NCI-H526 treated with DMSO at 0.1 percent for 48 hours (cell line): ENCODE measurements at regions not wholly inside any gene's neighbourhood (a gene's known extent, or its start where the extent isn't known, plus 50 kb on each side); places are given as distances from the start of the nearest gene placed in this dataset.

Source experiments
- DNase-seq: peaks from one replicate; lab custom pipeline; 2025; lab: John Stamatoyannopoulos, UW

DNA sequence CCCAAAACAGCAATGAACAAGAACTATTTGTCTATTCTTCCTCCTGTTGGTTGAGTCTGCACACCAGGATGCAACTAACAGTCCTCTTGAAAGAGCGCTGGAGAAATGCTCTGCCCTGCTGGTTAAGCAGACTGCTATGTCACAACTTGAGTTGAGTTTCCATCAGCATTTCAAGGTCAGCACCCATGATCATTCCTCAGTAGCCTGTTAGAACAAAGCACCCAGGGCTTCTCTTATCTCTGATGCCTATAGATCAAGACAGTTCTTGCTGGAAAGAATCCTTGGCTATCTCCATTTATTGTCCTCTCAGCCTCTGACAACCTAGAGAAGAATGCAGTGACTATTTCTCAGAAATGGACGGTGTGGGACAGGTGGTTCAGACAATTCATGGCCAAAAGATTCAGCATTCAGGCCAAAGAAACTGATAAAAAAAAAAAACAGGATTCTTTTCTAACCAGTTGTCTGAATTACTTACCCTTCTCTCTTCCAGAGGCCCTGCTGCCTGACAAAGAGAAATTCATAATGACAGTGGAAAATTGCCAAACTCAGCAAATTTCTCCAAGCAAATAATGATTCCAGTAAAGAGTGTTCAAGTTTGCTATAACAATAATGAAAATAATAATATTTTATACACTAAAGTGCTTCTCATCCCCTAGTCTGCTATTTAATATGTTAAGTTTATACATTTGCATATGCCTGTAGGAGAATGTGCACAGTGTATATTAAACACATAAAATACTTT is 306.7 kb downstream of the EMP1 start:
- DNase-seq = no peak

DNA sequence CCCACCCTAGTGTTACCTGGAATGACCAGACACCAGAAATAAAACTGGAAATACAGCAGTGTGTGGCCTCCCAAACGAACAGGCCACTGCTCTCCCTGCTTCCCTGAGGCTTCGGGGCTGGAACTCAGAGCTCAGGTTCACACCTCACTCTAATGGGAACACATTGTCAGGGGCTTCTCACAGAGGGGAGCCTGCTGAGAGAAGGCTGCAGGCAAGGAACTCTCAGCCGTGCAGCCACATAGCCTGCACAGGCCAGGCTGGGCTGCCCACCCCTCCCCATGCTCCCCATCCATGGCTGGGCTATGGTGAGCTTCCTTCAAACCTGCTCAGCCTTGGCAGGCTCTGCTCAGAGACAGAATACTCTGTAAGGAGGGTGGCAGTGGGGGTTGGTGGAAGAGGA is 302.5 kb downstream of the EMP1 start:
- no peak for DNase-seq

DNA sequence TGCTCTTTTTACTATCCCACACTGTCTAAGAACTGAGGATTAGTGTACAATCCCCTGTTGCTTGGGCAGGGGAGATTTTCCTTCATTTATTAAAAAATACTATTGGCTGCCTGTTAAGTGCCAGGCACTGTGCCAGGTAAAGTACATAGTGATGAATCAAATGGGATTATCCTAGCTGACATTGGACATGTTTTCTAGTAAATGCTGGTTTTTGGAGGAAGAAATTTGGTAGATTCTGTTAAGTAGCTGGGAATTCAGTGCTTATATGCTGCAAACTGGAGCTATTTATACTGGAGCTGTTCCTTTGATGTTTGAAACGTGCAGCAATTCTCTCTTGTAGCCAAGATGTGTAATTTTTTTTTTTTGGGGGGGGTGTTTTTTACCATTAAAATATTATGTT is 299.6 kb downstream of the EMP1 start:
- no peak for DNase-seq

DNA sequence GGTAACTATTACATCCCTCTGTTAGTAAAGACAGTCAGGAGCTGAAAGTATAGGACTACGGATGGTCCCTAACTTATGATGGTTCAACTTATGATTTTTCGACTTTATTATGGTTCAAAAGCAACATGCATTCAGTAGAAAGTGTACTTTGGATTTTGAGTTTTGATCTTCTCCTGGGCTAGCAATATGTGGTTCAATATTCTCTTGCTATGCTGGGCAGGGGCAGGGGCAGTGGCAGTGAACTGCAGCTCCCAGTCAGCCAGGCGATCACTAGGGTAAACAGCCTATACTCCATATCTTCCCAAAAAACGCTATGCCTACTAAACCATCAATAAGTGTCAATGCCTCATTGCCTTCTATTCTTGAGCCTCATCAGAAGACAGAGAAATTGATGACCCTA is 292.7 kb downstream of the EMP1 start:
- no peak for DNase-seq

DNA sequence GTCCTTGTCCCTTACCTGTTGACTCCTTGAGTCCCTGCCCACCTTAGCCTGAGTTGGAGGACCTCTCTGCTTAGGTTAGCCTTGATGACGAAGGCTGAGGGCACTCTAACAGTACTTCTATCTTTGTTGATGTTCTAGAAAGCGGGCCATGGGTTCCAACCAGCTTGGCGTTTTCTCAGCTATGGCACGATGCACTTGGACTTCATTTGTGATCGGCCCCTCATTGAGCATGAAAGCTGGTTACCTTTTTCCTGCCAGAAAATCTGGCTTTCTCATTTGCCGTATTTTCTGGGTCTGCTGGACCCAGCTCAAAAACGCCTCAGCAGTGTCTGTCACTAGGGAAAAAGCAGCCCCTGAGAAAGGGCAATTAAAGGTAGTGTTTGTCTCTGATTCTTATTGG is 290.8 kb downstream of the EMP1 start:
- DNase-seq = no peak

DNA sequence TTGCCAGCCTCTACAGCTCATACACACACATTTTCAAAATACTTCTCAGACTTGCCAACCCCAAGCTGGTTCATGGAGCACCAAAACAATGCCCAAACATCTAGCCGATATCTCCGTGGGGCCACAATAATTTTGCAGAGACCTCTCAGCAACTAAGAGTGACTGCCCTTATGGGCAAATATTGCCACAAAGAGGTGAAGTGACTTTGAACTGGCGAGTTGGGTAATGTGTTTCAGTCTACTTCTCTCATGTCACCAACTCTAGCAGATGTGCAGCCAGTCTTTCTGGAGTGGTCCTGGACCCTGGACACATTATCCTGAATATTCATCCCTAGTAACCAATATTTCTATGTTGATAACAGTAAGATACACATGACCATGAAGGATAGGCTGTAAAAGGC is 290.3 kb downstream of the EMP1 start:
- DNase-seq = no peak

DNA sequence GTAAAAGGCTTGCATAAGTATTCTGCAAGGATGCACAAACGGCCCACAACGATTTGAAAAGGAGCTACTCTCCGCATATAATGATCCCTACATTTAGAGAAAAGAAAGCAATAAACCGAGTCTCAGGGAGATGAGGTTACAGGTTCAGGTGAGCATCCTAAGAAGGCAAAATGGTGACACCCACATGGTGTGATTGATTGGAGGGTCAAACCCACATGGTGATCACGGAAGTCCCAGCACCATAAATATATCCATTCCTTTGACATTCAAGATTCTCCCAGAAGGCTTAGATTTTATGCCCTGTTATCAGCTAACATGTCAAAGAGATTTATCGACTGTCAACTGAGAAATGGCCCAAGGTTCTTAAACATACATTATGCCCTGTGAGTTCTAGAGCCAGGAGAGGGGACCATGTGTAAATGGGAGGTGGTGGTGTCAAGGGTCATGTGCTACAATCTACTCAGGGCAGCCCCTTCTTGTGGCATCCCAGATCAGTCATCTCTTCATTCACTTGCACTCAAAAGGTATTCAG is 282.2 kb downstream of the EMP1 start:
- no peak for DNase-seq

DNA sequence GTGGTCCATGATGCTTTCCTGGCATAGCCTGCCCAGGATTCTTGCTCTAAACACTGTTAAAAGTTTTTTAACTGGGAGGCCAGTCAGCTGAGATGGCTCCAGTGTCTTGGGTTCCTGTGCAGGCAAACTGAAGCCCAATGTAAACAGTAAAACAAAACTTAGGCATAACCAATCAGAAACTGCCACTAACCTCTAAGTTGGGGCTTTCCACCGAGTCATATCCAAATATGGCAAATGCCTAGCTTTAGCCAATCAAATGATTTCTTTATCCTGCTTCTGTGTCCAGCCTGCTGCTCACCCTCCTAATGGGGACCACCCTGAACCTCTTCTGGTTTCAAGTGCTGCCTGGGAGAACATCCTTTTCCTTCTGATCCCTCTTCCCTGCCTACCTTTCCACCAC is 277.9 kb downstream of the EMP1 start:
- no peak for DNase-seq

DNA sequence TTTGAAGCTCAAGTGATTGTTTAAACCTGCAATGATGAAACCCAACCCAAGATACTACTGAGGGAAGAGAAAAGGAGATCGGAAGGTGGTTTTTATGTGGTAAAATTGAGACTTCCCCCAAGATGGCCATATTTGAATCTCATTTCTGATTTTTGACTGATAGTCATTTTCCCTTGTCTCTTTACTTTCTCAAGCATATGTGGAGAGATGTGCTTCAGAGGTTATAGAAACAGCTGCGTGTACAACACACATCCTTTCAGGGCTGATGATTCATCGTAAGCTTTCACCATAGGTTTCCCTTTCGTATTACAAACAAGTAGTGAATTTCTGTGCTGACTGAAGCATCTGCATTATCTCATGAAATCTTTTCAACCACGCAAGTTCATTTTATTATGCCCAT is 276.2 kb downstream of the EMP1 start:
- DNase-seq = no peak

DNA sequence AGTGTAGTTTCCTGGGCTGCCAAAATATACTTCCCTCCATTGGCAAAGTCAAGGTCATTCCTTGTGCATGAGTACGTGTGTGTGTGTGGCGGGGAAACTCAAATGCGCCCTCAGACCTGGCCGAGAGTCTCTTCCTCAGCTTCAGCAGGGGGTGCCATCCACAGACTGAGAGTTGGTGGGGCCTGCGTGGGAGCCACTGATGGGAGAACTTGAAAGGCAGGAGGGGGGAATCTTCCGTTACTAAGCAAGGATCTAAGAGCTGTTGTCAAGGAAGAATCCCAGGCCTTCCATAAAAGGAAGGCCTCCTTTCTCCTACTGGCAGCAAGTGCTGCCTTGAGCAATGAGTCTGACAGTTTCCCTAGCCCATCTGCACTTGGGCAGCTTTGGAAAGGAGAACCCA is 274.9 kb downstream of the EMP1 start:
- DNase-seq = no peak

DNA sequence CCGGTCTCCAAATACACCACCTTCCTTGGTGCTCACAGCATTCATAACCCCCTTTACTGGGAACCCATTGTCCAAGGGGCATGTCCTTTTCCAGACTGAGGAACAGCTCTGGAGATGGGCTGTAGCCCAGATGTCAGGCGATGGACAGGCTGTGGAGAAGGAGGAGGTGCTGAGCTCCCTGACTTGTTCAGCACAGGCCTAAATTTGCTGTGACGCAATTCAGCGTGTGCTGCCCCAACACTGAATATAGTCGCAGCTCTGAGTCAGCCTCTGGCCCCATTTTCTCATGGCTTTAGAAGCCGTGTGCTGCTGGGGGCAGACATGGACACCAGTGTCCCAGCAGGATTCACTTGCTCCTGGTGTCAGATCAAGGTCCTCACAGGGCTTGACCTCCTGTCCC is 269.1 kb downstream of the EMP1 start:
- DNase-seq = no peak

DNA sequence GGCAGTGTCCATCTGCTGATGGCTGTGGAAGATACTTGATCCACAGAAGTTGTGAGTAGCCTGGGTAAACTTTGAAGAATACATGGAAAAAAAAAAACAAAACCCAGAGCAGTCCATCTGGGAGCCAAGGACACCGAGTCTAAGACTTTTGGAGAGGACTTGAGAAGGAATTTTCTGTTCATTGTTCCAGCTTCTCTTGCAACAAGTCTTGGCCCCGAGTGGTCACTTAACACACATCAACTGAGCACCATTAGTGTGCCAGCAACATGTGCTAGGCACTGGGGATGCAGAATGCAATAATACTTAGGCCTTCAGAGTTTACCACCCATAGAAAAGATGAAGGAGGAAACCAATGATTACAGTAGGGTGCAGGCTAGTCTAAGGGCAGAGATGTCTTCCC is 266.7 kb downstream of the EMP1 start:
- DNase-seq = no peak

DNA sequence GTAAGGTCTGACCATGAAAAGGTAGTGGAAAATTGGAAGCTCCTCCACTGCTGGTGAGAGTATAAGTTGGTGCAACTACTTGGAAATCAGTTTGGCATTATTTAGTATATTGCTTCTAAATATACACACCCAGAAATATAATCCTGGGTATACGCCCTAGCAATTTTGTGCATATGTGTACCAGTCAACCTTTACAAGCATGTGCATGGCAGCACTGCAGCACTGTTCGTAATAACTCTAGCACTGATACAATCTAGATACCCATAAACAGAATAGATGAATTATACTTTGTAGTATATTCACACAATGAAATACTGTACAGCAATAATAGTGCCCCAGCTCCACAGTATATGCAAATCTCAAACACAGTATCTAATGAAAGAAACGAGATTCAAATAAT is 265.9 kb downstream of the EMP1 start:
- DNase-seq = no peak

DNA sequence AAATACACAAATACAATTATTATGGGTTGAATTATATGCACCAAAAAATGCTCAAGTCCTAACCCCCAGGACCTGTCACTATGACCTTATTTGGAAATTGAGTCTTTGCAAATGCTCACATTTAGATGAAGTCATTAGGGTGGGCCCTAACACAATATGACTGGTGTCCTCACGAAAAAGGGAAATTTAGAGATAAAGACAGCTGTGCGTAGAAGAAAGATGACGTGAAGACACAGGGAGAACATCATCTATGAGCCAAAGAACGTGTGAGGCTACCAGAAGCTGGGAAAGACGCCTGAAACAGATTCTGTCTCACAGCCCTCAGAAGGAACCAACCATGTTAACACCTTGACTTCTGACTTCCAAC is 259.2 kb downstream of the EMP1 start:
- DNase-seq = no peak

DNA sequence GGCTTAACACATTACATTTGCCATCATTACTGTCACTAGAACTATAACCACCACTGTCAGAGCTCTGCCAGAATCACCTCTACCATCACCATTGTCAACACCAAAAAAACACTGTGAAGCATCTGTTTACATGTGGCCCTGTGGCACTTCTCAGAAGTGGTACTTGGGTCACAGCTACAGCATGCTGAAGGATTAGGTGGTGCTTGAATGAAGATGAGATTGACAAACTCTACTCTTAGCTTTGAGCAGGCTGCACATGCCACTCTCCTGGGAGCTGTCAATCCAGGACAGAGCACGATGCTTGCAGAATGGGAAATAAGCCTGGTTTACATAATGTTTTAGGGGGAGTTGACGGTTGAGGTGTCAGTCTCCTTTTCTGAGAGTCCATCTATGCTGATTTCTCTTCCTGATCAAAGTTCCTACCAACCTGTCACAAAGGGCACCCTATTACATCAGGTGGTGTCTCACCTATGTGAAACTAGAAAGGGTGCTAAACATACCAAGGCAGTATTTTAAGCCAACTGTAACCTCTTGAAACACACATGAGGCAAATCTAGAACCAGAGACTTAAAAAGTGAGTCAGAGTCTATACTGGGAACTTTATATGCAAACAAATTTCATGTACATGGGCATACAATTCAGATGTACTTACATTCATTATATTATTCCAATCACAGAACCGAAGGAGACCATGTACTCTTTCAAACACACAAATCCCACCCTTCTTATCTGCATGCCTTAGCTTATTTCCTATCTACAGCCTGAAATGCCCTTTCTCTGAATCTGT is 258.7 kb downstream of the EMP1 start:
- DNase-seq = no peak

DNA sequence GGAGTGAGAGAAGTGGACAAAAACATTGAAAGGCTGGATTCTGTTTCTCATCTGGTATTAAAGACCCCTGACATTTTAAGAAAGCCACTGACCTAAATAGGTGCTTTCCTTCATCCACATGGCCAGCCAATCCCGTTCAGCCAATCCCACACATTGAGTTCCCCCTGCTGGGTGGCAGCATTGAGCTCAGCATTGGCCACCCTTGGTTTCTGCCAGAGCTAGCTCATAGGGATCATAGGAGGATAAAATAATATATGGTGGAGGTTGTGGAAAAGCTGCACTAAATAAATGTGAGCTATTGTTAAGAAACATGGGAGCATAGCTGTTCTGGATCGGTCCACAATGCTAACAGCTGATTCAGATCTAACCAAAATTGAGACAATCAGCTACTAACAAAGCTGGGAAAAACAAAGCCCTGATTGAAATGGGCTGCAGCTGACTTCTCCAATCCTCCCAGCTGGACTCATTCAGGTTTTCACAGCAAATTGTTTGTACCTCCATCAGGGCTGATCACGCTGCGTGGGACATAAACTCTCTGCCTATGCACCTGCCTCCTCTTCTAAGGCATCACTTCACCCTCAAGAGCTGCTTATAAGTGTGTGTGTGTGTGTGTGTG is 256.5 kb downstream of the EMP1 start:
- DNase-seq = no peak

DNA sequence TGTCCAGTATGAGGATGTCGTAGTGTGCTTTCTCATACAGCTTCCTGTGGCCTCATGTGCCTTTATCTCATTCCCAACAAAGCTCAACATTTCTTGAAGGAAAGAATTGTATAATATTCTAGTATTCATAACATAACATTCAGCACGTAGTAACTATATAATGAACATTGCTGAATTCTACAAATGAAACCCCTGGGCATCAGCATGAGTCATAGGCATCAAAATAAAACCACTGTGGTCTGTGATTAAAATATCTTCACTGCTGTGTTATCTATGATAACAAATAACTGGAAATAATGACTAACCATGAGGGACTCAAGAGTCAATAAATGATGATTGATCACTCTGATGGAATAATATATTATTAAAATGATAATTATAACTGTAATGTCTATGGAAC is 255.2 kb downstream of the EMP1 start:
- DNase-seq = no peak

DNA sequence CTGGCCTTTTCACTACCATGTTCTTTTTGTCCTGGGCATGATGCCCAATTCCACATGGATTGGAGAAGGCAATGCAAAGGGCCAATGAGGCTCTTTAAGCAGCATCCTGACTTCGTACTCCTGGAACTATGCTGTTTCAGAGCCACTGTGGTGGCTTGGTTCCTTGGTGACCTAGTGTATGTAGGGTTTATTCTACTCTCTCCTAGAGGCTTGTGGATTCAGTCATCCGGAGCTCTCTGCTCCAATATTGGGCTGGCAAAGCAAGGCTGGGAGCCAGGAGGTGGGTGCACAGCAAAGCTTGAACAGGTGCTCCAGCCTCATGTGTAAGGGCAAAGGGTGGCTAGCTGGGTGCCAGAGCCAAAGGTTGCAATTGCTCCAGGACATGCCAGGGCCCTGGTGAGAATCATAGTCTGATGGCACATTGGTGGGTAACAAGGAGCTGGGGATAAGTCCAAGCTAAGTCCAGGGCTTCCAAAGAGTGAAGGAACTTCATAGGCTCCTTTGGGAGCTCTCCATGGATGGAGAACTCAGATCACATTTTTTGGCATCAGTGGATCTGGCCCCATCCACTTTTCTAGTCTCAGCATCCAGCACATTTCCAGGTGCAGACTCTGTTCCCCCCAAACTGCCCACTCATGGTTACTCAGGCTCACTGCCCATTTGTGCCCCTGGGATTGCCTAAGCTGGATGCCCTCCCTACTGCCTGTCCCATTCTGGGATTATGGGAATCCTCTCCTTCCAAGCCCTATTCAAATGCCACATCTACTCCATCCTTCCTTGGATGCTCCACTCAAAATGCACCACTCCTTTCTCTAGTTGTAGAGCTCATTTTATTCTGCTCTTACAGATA is 253.9 kb downstream of the EMP1 start:
- no peak for DNase-seq

DNA sequence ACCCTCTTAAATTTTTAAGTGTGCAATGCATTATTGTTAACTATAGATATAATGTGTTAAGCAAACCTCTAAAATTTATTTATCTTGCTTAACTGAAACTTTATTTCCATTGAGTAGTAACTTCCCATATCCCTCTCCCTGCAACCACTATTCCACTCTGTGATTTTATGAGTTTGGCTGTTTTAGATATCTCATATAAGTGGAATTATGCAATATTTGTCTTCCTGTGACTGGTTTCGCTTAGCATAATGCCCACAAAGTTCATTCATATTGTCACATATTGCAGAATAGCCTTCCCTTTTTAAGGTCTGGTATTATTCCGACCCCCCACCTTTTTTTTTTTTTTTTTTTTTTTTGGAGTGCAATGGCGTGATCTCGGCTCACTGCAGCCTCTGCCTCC is 247.6 kb downstream of the EMP1 start:
- no peak for DNase-seq

DNA sequence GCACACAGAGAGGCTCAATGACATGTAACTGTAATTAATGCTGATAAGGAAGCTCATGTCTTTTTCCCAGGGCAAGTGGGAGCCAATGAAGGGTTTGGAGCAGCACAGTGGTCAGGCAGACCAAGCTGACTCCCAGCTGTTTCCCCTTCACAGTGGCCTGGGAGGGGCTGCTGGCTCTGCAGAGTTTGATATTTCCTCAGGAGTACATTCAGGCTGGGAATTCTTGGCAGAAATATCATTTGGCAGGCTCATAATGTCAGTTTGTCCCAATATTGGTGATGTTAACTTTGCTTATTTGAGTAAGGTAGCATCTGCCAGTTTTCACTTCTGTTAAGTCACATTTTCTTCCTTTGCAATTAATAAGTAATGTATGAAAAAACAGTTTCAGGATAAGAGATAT is 247.0 kb downstream of the EMP1 start:
- DNase-seq = no peak

DNA sequence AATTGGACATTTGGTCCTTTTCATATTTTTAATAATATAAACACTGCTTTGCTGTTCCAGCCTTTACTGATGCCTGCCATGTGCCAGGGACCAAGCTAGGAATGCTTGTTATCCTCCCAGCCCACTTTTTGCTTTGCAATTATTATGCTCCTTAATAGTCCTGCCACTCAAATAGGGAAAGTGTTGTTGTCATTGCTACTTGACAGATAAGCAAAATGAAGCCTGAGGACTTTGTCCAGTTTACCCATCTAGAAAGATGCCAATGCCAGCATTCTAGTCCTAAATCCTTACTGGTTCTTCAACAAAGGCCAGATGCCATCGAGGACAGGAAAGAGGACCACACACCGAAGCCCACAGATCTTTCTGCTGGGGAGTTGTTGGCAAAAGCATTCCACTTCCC is 246.5 kb downstream of the EMP1 start:
- DNase-seq = no peak

DNA sequence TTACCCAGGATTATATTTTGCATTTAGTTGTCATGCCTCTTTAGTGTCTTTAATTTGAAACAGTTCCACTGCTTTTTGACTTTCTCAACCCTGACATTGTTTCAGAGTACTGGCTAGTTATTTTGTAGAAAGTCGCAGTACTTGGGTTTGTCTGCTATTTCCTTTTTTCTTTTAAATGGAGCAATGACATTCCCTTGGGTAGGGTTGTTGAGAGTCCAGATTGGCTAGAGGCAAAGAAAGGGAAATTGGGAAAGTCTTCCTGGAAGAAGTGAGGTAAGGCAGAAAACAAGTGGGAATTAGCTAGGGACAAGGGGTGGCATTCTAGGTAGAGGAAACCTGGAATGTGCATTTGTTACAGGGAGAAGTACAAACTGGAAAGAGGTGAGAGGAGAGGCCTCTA is 245.9 kb downstream of the EMP1 start:
- DNase-seq = no peak
